Left ventricle myocardium inferior (tissue), 1 donor: ENCODE measurements at regions not wholly inside any gene's neighbourhood (a gene's known extent, or its start where the extent isn't known, plus 50 kb on each side); places are given as distances from the start of the nearest gene placed in this dataset.
"Not testable (repeated sequence)": the region's sequence is repeated elsewhere in the genome, so short reads cannot be mapped to it uniquely, and the experiment has no call there.

Experiments
- DNase-seq: peaks from one replicate; pipeline ENCODE4 v3.0.0-alpha.2; 2020
- H3K27ac ChIP-seq: fragments of 200-600 bp; replicated peaks from 2 replicates; pipeline ENCODE4 v1.8.0; 2021
- H3K27me3 ChIP-seq: fragments of 200-600 bp; 2 replicates; pipeline ENCODE4 v1.8.0; 2021; ENCODE audit warnings: low read depth
- H3K36me3 ChIP-seq: fragments of 200-600 bp; 2 replicates; pipeline ENCODE4 v1.8.0; 2021
- H3K4me1 ChIP-seq: fragments of 200-600 bp; 2 replicates; pipeline ENCODE4 v1.8.0; 2021
- H3K4me3 ChIP-seq: fragments of 200-600 bp; 2 replicates; pipeline ENCODE4 v1.8.0; 2021; ENCODE audit warnings: mild to moderate bottlenecking, moderate library complexity
- H3K9me3 ChIP-seq: fragments of 200-600 bp; replicated peaks from 2 replicates; pipeline ENCODE4 v1.8.0; 2021
- intact Hi-C: fragments of 100-400 bp; cut with micrococcal nuclease; formaldehyde crosslinking; loops from one replicate; pipeline ENCODE4 v1.11.0; 2022
- TF ChIP-seq, protein P1 (sequence below): fragments of 200-600 bp; IDR thresholded peaks from 2 replicates; pipeline ENCODE4 v1.8.0; 2021; ENCODE audit warnings: antibody characterized with exemption, mild to moderate bottlenecking, borderline replicate concordance
- donor health status: DM: no; HTN: yes; CAD: no; lungs with severe emphysema.

DNA sequence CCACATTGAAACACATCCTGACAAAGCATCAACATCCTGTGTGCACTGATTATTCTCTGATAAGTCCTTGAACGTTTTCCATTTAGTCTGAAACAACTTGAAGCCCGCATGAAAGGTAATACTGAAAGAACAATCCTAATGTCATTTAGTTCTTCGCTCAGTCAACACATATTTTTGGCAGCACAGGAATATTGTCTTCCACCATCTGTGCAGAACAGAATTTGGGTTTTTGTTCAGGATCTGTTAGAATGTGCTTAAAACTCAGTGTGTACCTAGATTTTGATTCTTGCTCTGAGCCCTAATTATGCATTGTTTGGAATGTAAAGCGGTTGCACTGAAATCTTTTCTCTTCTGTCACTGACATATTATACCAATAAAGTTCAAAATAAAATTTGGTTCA lies 1036.6 kb downstream of the CDH11 start:
- Histone ChIP-seq H3K4me1 (no peaks in the 10 kb centered on the region), H3K4me3 (no peak overlapping the region), H3K27ac (no peak overlapping the region), H3K9me3 (no peaks in the 10 kb centered on the region), H3K27me3 (no peaks in the 10 kb centered on the region), H3K36me3 (no peaks in the 10 kb centered on the region)
- intact Hi-C loops, result no loop called here
- TF ChIP-seq, protein P1, sequence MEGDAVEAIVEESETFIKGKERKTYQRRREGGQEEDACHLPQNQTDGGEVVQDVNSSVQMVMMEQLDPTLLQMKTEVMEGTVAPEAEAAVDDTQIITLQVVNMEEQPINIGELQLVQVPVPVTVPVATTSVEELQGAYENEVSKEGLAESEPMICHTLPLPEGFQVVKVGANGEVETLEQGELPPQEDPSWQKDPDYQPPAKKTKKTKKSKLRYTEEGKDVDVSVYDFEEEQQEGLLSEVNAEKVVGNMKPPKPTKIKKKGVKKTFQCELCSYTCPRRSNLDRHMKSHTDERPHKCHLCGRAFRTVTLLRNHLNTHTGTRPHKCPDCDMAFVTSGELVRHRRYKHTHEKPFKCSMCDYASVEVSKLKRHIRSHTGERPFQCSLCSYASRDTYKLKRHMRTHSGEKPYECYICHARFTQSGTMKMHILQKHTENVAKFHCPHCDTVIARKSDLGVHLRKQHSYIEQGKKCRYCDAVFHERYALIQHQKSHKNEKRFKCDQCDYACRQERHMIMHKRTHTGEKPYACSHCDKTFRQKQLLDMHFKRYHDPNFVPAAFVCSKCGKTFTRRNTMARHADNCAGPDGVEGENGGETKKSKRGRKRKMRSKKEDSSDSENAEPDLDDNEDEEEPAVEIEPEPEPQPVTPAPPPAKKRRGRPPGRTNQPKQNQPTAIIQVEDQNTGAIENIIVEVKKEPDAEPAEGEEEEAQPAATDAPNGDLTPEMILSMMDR, result no peak
- no peak for DNase-seq

DNA sequence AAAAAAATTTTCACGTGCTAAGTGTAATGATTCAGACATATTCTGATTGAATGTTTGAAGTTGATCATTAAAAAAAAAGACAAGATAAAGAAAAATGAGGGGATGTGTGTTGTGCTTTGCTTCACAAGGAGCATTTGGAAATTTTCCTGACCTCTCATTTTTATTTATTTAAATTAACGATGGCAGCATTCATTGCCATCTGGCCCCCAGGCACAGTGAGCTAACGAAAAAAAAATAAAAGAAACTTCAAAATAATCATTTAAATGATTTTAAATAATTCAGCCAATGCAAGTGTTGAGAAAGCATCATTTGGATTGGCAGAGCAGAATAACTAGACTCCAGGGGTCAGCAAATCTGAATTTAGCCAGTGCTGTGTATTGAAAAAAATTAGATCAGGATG lies 1037.2 kb downstream of the CDH11 start:
- intact Hi-C loops, result no loop called here
- Histone ChIP-seq H3K9me3 (no peaks in the 10 kb centered on the region), H3K27ac (no peak overlapping the region), H3K27me3 (no peaks in the 10 kb centered on the region), H3K4me1 (no peaks in the 10 kb centered on the region), H3K4me3 (no peak overlapping the region), H3K36me3 (no peaks in the 10 kb centered on the region)
- DNase-seq, result no peak
- TF ChIP-seq, protein P1, result no peak

DNA sequence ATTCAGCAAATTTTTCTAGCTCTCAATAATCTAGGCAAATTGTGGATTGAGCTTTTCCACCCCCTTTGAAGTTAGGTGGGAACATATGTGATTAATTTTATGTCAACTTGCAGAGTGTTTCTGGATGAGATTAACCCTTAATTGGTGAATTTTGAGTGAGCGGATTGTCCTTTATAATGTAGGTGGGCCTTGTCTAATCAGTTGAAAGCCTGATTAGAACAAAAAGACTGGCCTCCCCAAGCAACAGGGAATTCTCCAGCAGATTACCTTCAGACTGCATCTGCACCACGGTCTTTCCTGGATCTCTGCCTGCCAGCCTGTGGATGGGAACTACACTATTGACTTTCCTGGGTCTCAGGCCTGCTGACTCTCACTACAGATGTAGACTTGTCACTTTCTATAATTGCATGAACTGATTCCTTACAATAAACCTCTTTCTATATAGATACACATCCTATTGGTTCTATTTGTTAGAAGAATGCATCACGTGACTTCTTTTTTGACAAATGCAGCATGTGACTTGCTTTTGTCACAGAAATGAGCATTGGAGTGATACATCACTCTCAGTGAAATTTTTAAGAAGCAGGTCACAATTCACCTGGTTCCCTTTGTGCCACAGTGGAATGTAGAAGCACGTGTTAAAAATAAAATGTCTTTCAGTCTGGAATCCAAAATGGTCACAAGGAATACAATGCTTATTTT lies 1038.3 kb downstream of the CDH11 start:
- H3K4me3 ChIP-seq, result no peak overlapping the region
- no peaks in the 10 kb centered on the region for H3K4me1 ChIP-seq
- H3K27me3 ChIP-seq, result no peaks in the 10 kb centered on the region
- no peak overlapping the region for H3K27ac ChIP-seq
- H3K9me3 ChIP-seq, result no peaks in the 10 kb centered on the region
- DNase-seq, result no peak
- TF ChIP-seq, protein P1, result no peak
- intact Hi-C loops, result no loop called here
- H3K36me3 ChIP-seq, result no peaks in the 10 kb centered on the region

DNA sequence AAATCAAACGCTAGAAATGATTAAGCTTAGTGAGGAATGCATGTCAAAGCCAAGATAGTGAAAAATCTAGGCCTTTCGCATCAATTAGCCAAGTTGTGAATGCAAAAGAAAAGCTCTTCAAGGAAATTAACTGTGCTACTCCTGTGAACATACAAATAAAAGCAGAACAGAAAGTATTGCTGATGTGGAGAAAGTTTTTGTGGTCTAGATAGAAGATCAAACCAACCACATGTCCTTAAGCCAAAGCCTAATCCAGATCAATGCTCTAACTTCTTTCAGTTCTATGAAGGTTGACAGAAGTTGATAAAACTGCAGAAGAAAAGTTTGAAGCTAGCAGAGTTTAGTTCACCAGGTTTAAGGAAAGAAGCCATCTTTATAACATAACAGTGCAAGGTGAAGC lies 1044.6 kb downstream of the CDH11 start:
- H3K27me3 ChIP-seq, result no peaks in the 10 kb centered on the region
- intact Hi-C loops, result no loop called here
- no peaks in the 10 kb centered on the region for H3K36me3 ChIP-seq
- H3K4me3 ChIP-seq, result no peak overlapping the region
- DNase-seq, result no peak
- TF ChIP-seq, protein P1, result no peak
- H3K4me1 ChIP-seq, result no peaks in the 10 kb centered on the region
- H3K27ac ChIP-seq, result no peak overlapping the region
- no peaks in the 10 kb centered on the region for H3K9me3 ChIP-seq

DNA sequence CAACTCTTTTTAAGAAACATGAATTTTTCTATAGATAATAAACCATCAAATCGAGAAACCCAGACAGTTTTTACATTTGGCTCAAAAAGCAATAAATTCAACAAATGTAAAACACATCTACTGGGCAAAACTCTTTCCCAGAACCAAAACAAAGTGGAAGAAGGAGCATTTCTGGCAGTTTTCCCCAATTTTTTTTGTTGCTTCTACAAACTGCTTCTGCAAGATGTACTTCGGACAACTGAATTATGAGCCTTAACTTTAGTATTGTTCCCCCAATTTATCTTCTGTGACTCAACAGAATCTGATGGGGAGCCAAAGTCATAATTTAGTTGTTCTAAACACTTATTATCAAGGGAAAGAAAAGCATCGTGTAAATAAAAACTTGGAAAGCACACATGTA lies 1047.2 kb downstream of the CDH11 start:
- TF ChIP-seq, protein P1, result no peak
- DNase-seq, result no peak
- Histone ChIP-seq H3K27me3 (no peaks in the 10 kb centered on the region), H3K4me3 (no peak overlapping the region), H3K36me3 (no peaks in the 10 kb centered on the region), H3K4me1 (no peaks in the 10 kb centered on the region), H3K9me3 (no peaks in the 10 kb centered on the region), H3K27ac (no peak overlapping the region)
- intact Hi-C loops, result no loop called here

DNA sequence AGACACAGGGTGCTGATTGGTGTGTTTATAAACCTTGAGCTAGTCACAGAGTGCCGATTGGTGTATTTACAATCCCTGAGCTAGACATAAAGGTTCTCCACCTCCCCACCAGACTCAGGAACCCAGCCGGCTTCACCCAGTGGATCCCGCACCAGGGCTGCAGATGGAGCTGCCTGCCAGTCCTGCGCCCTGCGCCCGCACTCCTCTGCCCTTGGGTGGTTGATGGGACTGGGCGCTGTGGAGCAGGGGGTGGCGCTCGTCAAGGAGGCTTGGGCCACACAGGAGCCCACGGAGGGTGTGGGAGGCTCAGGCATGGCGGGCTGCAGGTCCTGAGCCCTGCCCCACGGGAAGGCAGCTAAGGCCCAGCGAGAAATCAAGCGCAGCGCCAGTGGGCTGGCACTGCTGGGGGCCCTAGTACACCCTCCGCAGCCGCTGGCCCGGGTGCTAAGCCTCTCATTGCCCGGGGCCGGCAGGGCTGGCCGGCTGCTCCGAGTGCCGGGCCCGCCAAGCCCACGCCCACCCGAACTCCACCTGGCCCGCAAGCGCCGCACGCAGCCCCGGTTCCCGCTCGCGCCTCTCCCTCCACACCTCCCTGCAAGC lies 1049.6 kb downstream of the CDH11 start:
- H3K27me3 ChIP-seq, intact Hi-C loops, H3K27ac ChIP-seq, H3K9me3 ChIP-seq, H3K4me3 ChIP-seq, DNase-seq, H3K4me1 ChIP-seq, H3K36me3 ChIP-seq: not testable (repeated sequence)
